Glomerular endothelial cell (primary cell): ENCODE measurements at regions not wholly inside any gene's neighbourhood (a gene's known extent, or its start where the extent isn't known, plus 50 kb on each side); places are given as distances from the start of the nearest gene placed in this dataset.

Source experiments
- DNase-seq: peaks from one replicate; pipeline ENCODE4 v3.0.0-alpha.2; 2011; ENCODE audit warnings: low read depth, low spot score; ENCODE audit errors: extremely low read depth

GRCh38 chr6:81484251-81484650 lies 268.2 kb downstream of the TENT5A start:
- no peak for DNase-seq

DNA sequence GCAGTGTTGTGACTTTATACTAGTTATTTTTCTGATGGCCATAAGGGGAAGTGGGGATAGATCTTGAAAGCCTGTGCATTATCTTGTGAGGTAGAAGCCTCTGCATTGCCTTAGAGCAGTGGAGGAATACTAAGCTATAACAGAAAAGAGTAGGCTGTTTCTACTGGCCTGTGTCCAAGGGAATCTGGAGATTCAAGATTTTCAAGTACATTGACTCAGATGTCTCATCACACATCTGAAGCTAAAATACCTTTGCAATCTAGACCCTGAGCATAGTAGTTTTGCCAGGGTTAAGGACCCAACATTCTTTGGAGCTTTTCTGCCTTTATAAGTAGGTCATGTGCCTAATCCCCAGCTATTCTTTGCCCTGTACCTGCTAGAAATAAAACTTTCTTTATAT lies 272.3 kb downstream of the TENT5A start:
- no peak for DNase-seq

GRCh38 chr6:81476881-81477280 lies 275.6 kb downstream of the TENT5A start:
- no peak for DNase-seq

DNA sequence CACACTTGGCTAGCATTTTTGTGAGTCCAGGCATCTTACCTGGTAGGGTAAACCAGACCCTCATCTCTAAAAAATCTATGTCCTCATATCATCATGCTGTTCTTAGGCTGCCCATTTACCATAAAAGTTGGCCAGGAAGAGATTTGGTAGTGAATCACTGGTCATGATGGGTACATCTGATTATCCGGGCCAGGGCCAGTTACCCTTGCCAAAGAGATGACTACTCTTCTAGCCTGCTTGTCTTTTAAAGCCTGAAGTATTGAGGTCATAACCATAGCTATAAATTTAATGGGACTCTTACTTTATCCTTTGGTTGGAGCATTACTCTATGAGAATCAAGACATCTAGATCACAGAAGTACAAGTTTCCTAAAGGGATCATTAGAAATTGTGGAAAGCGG lies 276.8 kb downstream of the TENT5A start:
- no peak for DNase-seq

GRCh38 chr6:81465859-81466258 lies 286.6 kb downstream of the TENT5A start:
- DNase-seq = no peak

GRCh38 chr6:81456416-81456815 lies 296.1 kb downstream of the TENT5A start:
- no peak for DNase-seq

- no peak for DNase-seq
These were observed 296.8 kb downstream of the TENT5A start for GRCh38 chr6:81455641-81456040.

DNA sequence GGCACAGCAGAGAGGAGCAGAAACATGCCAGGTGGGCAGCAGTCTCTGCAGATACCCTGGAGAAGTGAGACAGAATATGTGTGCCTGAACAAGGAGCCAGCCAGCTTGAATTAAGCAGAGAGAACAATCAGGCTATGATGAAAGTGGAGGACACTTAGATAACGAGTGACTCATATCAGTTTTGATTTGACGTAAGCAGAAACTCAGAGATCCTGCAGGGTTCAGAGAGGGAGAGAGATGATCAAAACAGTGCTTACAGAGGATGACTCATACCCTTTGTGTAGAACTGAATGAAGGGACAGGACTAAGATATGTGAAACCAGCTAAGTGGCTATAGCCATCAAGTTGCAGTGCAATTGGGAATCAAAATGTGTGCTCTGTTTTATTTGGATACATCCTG lies 300.7 kb downstream of the TENT5A start:
- DNase-seq = peak; percentile 33

- DNase-seq = no peak
These were observed 302.3 kb downstream of the TENT5A start for GRCh38 chr6:81450180-81450579.

DNA sequence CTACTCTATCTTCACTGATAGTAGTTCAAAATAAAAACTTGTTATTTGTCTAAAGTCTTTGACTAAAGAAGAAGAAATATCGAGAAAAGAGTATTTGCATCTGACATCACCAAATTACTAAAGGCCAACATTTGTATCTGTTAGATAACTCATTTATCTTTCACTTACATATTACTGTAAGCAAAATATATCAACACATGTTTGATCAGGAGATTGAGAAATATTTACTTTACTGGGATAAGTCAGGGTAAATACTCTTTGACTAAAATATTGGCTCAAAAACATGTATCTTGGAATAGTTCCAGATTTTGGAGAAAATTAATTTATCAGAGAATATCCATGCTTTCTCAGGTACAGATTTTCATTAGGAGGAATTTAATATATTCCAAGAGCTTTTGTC lies 306.0 kb downstream of the TENT5A start:
- DNase-seq = no peak

- DNase-seq = no peak
These were observed 313.1 kb downstream of the TENT5A start for GRCh38 chr6:81439417-81439816.

- DNase-seq = no peak
These were observed 315.5 kb downstream of the TENT5A start for GRCh38 chr6:81436990-81437389.

DNA sequence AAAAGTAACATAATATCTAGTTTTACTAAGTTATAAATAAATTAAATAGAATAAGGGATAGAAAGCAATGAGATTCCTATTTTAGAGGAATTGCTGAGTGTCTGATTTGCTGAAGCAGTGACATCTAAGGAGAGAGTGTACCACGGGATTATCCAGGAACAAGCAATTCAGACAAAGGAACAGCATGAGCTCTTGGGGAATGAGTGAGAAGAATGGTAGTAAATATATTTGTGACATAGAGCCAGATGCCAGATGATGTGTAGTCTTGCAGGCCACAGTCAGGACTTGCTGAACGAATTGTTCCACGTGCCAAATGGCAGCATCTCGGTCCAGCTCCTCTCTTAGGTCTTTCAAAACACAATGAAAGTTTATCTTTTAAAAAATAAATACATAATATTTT lies 339.2 kb downstream of the TENT5A start:
- no peak for DNase-seq

- DNase-seq = no peak
These were observed 350.4 kb downstream of the TENT5A start for GRCh38 chr6:81401970-81402690.

DNA sequence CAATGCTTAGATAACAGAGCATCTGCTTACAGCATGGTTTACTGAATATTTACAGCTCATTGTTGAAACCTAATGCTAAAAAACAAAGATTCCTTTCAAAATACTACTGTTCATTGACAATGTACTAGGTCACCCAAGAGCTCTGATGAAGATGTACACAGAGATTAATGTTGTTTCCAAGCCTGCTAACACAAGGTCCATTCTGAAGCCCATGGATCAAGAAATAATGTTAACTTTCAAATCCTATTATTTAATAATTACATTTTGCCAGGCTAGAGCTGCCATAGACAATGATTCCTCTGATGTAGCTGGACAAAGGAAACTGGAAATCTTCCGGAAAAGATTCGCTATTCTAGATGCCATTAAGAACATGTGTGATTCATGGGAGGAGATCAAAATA lies 355.6 kb downstream of the TENT5A start:
- no peak for DNase-seq

DNA sequence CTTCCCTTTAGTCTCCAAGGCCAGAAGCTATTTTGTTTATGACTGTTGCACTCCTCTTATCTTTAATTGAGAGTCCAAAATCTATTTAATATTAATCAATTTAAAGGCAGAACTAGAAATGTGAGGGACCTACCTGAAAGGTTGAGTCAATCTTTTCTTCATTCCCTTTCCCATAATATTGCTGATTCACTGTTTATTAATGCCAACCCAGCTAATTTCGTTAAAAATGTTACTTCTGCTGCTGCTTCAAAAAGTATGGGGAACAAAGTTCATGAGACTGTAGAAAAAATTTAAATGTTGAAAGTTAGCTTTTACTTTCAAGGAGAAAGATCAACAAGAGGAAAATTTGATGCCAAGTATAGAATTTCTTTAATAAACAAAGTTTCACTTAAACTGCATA lies 365.3 kb downstream of the TENT5A start:
- DNase-seq = no peak

DNA sequence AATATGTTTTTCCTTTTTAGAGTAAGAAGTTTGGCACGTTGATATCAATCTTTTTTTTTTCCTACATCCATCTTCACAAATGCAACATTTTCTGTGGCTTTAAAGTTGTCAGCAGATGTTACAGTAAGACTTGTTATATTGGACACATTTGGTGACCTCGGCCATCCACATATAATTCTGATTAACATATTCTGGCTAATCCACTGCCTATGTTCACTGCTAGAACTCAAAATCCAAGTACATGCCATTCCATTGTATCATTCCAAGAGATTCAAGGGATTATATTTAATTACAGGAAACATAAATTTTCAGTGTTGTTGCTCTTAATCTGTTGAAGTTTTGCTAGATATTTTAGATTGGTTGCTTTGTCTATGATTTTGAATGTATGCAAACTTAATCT lies 367.6 kb downstream of the TENT5A start:
- DNase-seq = no peak

DNA sequence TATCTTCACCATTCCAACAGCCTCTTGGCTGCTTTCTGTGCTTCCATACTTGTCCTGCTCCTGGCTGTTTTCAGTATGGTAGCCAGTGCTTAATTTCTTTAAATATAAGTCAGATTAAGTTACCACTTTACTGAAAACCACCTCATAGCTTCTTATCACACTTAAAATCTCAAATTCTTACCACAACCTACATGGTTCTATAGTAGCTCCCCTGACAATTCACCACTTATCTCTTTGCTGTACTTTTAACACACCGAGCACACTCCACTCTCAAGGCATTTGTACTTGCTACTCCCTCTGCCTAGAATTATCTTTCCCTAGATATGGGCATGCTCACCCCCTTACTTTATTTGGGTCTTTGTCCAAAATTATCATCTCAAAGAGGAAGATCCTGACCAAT lies 369.0 kb downstream of the TENT5A start:
- no peak for DNase-seq

- DNase-seq = no peak
These were observed 369.6 kb downstream of the TENT5A start for GRCh38 chr6:81382852-81383251.

DNA sequence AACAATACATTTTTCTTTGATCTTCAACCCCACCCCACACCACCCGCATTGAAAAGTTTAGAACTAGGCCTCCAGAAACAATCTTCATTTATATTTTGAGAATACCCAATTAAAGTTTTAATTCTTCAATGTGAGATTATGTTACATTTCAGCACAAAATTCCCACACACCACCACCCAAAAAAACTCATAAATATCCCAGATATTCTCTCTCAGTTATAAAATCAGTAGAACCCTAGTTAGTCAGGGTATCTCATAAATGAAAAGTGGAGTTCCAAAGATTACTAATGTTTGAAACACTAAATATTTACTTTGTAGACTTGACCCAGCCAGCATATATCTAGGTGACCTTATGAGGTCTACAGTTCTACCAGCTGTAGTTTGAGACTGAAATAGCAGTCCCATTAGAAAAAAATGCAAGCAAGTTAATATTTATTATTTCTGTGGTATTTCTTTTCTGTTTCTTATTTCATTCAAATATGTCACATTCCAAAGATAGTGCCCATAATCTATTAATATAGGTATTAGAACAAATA lies 371.0 kb downstream of the TENT5A start:
- no peak for DNase-seq

GRCh38 chr6:81380718-81381338 lies 371.7 kb downstream of the TENT5A start:
- DNase-seq = no peak

DNA sequence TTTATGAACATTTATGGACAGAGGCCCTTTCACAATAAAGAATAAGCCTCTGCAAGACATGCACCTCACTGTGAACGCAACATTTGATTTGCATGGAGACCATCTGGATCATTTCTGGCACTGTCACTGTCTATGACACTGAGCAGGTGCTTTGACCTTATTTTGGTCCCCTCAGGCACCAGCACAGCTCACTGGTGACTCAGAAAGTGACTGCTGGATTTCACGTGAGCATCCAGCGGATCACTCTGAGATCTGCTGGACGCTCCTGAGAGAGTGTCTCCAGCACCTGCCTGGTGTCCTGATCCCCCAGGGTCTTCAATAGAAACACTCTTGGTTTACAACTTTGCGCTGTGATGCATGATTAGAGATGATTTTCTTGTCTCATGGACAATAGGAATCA lies 375.7 kb downstream of the TENT5A start:
- DNase-seq = no peak
